H9 (cell line): ENCODE measurements at regions not wholly inside any gene's neighbourhood (a gene's known extent, or its start where the extent isn't known, plus 50 kb on each side); places are given as distances from the start of the nearest gene placed in this dataset.

Experiments used
- DNase-seq: peaks from one replicate; pipeline ENCODE4 v3.0.0-alpha.2; 2017
- H2AFZ ChIP-seq: one replicate; pipeline ENCODE4 v1.6.1; 2013; ENCODE audit warnings: mild to moderate bottlenecking, low read length, control low read depth, moderate library complexity
- H2AK5ac ChIP-seq: 2 replicates; pipeline ENCODE4 v1.6.1; 2013; ENCODE audit warnings: low read length, control low read depth, mixed read lengths; ENCODE audit not compliant: insufficient read length
- H2BK120ac ChIP-seq: one replicate; pipeline ENCODE4 v1.6.1; 2013; ENCODE audit warnings: low read depth, mild to moderate bottlenecking, low read length, control low read depth, inconsistent platforms; ENCODE audit not compliant: poor library complexity, severe bottlenecking
- H2BK12ac ChIP-seq: 2 replicates; pipeline ENCODE4 v1.6.1; 2013; ENCODE audit warnings: low read length, control low read depth, mixed read lengths, low read depth; ENCODE audit not compliant: insufficient read length
- H2BK15ac ChIP-seq: 2 replicates; pipeline ENCODE4 v1.6.1; 2013; ENCODE audit warnings: low read depth, low read length, control low read depth
- H2BK20ac ChIP-seq: one replicate; pipeline ENCODE4 v1.6.1; 2013; ENCODE audit warnings: low read depth, mild to moderate bottlenecking, low read length, control low read depth, inconsistent platforms; ENCODE audit not compliant: poor library complexity, severe bottlenecking
- H2BK5ac ChIP-seq: 2 replicates; pipeline ENCODE4 v1.6.1; 2013; ENCODE audit warnings: low read length, control low read depth, mixed read lengths; ENCODE audit not compliant: insufficient read length
- H3K14ac ChIP-seq: 2 replicates; pipeline ENCODE4 v1.6.1; 2013; ENCODE audit warnings: low read length, control low read depth; ENCODE audit not compliant: insufficient read depth
- H3K18ac ChIP-seq: 2 replicates; pipeline ENCODE4 v1.6.1; 2013; ENCODE audit warnings: low read depth, mild to moderate bottlenecking, mixed read lengths, low read length, control low read depth; ENCODE audit not compliant: insufficient read length
- H3K23ac ChIP-seq: 2 replicates; pipeline ENCODE4 v1.6.1; 2013; ENCODE audit warnings: low read length, control low read depth, mixed read lengths, low read depth; ENCODE audit not compliant: insufficient read length
- H3K23me2 ChIP-seq: 2 replicates; pipeline ENCODE4 v1.6.1; 2013; ENCODE audit warnings: low read depth, mild to moderate bottlenecking, mixed read lengths, low read length, control low read depth; ENCODE audit not compliant: insufficient read length, poor library complexity, severe bottlenecking
- H3K27ac ChIP-seq: 2 replicates; pipeline ENCODE4 v1.5.1; 2013; ENCODE audit warnings: low read length, control low read depth, mixed read lengths, low read depth; ENCODE audit not compliant: insufficient read length
- H3K27me3 ChIP-seq: 2 replicates; pipeline ENCODE4 v1.6.1; 2013; ENCODE audit warnings: low read length, control low read depth, inconsistent platforms; ENCODE audit not compliant: insufficient read depth
- H3K4ac ChIP-seq: 2 replicates; pipeline ENCODE4 v1.6.1; 2013; ENCODE audit warnings: low read depth, mild to moderate bottlenecking, control low read depth, inconsistent platforms, low read length, moderate library complexity
- H3K4me1 ChIP-seq: 2 replicates; pipeline ENCODE4 v1.6.1; 2013; ENCODE audit warnings: low read length, control low read depth, inconsistent platforms; ENCODE audit not compliant: insufficient read depth
- H3K4me2 ChIP-seq: 2 replicates; pipeline ENCODE4 v1.6.1; 2013; ENCODE audit warnings: low read length, control low read depth, mixed read lengths; ENCODE audit not compliant: insufficient read length, insufficient read depth
- H3K56ac ChIP-seq: 2 replicates; pipeline ENCODE4 v1.6.1; 2013; ENCODE audit warnings: low read depth, mild to moderate bottlenecking, mixed read lengths, low read length, control low read depth; ENCODE audit not compliant: insufficient read length
- H3K79me1 ChIP-seq: 2 replicates; pipeline ENCODE4 v1.6.1; 2013; ENCODE audit warnings: low read depth, mild to moderate bottlenecking, moderate library complexity, low read length, control low read depth, inconsistent platforms; ENCODE audit not compliant: insufficient read depth, poor library complexity, severe bottlenecking
- H3K79me2 ChIP-seq: 2 replicates; pipeline ENCODE4 v1.6.1; 2013; ENCODE audit warnings: low read length, control low read depth, inconsistent platforms; ENCODE audit not compliant: insufficient read depth
- H3K9ac ChIP-seq: 2 replicates; pipeline ENCODE4 v1.6.1; 2013; ENCODE audit warnings: low read length, control low read depth, mixed read lengths; ENCODE audit not compliant: insufficient read length; ENCODE audit errors: extremely low read depth
- H3K9me3 ChIP-seq: one replicate; pipeline ENCODE4 v1.6.1; 2013; ENCODE audit warnings: low read depth, low read length, inconsistent platforms; ENCODE audit not compliant: control insufficient read depth
- H3T11ph ChIP-seq: one replicate; pipeline ENCODE4 v1.6.1; 2013; ENCODE audit warnings: mild to moderate bottlenecking, low read length, control low read depth, inconsistent platforms
- H4K20me1 ChIP-seq: one replicate; pipeline ENCODE4 v1.6.1; 2013; ENCODE audit not compliant: control insufficient read depth, insufficient read length, insufficient read depth
- H4K5ac ChIP-seq: 2 replicates; pipeline ENCODE4 v1.6.1; 2013; ENCODE audit warnings: low read depth, mild to moderate bottlenecking, mixed read lengths, low read length, control low read depth; ENCODE audit not compliant: insufficient read length
- H4K8ac ChIP-seq: replicated peaks from 2 replicates; pipeline ENCODE4 v1.6.1; 2013; ENCODE audit warnings: low read length, control low read depth, mixed read lengths, low read depth; ENCODE audit not compliant: insufficient read length
- H4K91ac ChIP-seq: 2 replicates; pipeline ENCODE4 v1.6.1; 2013; ENCODE audit warnings: low read depth, mild to moderate bottlenecking, moderate library complexity, mixed read lengths, low read length, control low read depth; ENCODE audit not compliant: insufficient read length
- H3K27ac Mint-ChIP-seq, 3 experiments: 2 replicates in 2 of 3; 3 replicates in 1 of 3; pipeline ENCODE4 v1.8.0; 2020 to 2021; ENCODE audit warnings: mixed read lengths in 3 of 3, mild to moderate bottlenecking in 1 of 3, moderate library complexity in 1 of 3
- H3K27me3 Mint-ChIP-seq: 2 replicates; pipeline ENCODE4 v1.8.0; 2021; ENCODE audit warnings: low read depth, mild to moderate bottlenecking, moderate library complexity, mixed read lengths
- H3K36me3 Mint-ChIP-seq, 3 experiments: 2 replicates in 2 of 3; 3 replicates in 1 of 3; pipeline ENCODE4 v1.8.0; 2020 to 2021; ENCODE audit warnings: low read depth in 3 of 3, mixed read lengths in 3 of 3; ENCODE audit not compliant: insufficient read depth in 1 of 3
- H3K4me1 Mint-ChIP-seq, 2 experiments: 2 replicates each; pipeline ENCODE4 v1.8.0; 2020; ENCODE audit warnings: mixed read lengths in 2 of 2
- H3K4me3 Mint-ChIP-seq, 2 experiments: 2 replicates in 1 of 2; 3 replicates in 1 of 2; pipeline ENCODE4 v1.8.0; 2020 to 2021; ENCODE audit warnings: mild to moderate bottlenecking in 2 of 2, mixed read lengths in 2 of 2, moderate library complexity in 1 of 2
- H3K9me3 Mint-ChIP-seq, 2 experiments: 2 replicates in 1 of 2; 3 replicates in 1 of 2; pipeline ENCODE4 v1.8.0; 2020; ENCODE audit warnings: mild to moderate bottlenecking in 2 of 2, mixed read lengths in 2 of 2, moderate library complexity in 1 of 2
- WGBS: extraction: QIAGEN DNeasy Blood & Tissue Kit; methylation state at CpG from one replicate; pipeline ENCODE4 v1.1.7; 2013; ENCODE audit warnings: missing lambda C conversion rate, low lambda C conversion rate, mixed read lengths; ENCODE audit not compliant: insufficient read length; ENCODE audit errors: extremely low coverage; 5-methylcytosine and 5-hydroxymethylcytosine counted together
- TF ChIP-seq, protein P1 (sequence below): fragments of 200-600 bp; sonication (generic); conservative IDR thresholded peaks from 3 replicates; pipeline ENCODE4 v1.8.0; 2021; ENCODE audit warnings: antibody characterized with exemption, mild to moderate bottlenecking

DNA sequence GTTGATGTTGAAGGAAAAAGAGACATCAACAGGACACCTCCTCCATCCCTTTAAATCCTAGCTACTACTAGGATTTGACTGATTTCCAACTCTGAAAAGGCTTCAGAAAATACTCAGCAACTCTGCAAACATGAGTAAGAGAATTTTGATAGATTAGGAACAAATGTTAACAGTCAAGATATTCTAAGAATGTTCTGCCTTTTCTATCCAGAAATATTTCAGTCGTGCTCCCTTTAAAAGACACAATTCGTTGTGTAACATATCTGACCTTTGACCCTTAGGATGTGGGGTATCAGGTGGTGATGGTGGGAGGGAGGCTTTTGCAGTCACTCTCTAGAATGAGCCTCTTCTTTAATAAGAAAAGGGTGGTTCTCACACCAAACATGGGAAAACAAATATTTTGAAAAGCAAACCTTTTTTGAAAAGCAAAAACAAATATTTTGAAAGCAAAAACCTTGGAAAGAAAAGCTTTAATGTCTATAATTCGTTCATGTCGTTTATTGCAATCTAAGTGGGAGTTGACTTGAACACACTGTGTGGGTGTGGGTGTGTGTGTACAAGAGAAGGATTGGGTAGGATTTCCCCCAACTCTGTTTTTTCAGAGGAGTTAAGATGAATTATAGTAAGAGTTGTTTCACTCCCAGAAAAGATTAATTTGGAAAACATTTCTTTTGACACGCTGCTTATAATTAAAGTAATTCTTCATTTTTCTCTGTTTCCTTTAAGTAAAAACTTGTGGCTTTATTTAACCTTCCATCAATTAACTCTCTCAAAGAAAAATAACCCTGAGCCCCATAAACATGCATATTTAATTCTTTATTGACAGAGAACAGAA is 152.8 kb downstream of the TMEM167A start:
- Histone ChIP-seq H2BK15ac (no peak overlapping the region), H2AFZ (no peak overlapping the region), H4K91ac (no peak overlapping the region), H3K23me2 (no peaks in the 10 kb centered on the region), H3T11ph (no peak overlapping the region), H3K23ac (no peak overlapping the region), H3K56ac (no peak overlapping the region), H3K9ac (no peak overlapping the region), H3K27ac (no peak overlapping the region), H3K9me3 (no peaks in the 10 kb centered on the region), H3K4ac (no peak overlapping the region), H4K20me1 (no peaks in the 10 kb centered on the region), H3K79me2 (no peaks in the 10 kb centered on the region), H3K14ac (no peak overlapping the region), H2AK5ac (no peak overlapping the region), H2BK20ac (no peak overlapping the region), H2BK12ac (no peak overlapping the region), H3K4me2 (no peak overlapping the region), H3K79me1 (no peaks in the 10 kb centered on the region), H3K27me3 (no peaks in the 10 kb centered on the region), H4K5ac (no peak overlapping the region), H2BK120ac (no peak overlapping the region), H2BK5ac (no peak overlapping the region), H4K8ac (no peak overlapping the region), H3K18ac (no peak overlapping the region), H3K4me1 (no peaks in the 10 kb centered on the region)
- no peak for DNase-seq
- TF ChIP-seq, protein P1, sequence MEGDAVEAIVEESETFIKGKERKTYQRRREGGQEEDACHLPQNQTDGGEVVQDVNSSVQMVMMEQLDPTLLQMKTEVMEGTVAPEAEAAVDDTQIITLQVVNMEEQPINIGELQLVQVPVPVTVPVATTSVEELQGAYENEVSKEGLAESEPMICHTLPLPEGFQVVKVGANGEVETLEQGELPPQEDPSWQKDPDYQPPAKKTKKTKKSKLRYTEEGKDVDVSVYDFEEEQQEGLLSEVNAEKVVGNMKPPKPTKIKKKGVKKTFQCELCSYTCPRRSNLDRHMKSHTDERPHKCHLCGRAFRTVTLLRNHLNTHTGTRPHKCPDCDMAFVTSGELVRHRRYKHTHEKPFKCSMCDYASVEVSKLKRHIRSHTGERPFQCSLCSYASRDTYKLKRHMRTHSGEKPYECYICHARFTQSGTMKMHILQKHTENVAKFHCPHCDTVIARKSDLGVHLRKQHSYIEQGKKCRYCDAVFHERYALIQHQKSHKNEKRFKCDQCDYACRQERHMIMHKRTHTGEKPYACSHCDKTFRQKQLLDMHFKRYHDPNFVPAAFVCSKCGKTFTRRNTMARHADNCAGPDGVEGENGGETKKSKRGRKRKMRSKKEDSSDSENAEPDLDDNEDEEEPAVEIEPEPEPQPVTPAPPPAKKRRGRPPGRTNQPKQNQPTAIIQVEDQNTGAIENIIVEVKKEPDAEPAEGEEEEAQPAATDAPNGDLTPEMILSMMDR = no peak
- H3K27ac Mint-ChIP-seq = no peak overlapping the region
- no CpG with 5 or more reads among the region's 5 CpGs for WGBS
- no peaks in the 10 kb centered on the region for H3K27me3 Mint-ChIP-seq
- H3K9me3 Mint-ChIP-seq = no peaks in the 10 kb centered on the region
- no peak overlapping the region for H3K4me3 Mint-ChIP-seq
- peaks cover 18 to 20% of the 10 kb centered on the region in 2 experiments for H3K4me1 Mint-ChIP-seq
- no peaks in the 10 kb centered on the region for H3K36me3 Mint-ChIP-seq
